GM23248 (cell line): ENCODE measurements at regions not wholly inside any gene's neighbourhood (a gene's known extent, or its start where the extent isn't known, plus 50 kb on each side); places are given as distances from the start of the nearest gene placed in this dataset.

Experiments used
- EZH2 ChIP-seq: fragments of 200-600 bp; sonication (generic); IDR thresholded peaks from 2 replicates; pipeline ENCODE4 v1.6.1; 2018; ENCODE audit warnings: antibody characterized with exemption, mild to moderate bottlenecking; ENCODE audit not compliant: insufficient read depth, poor library complexity, severe bottlenecking
- EZH2phosphoT487 ChIP-seq: fragments of 200-600 bp; sonication (generic); IDR thresholded peaks from 2 replicates; pipeline ENCODE4 v1.6.1; 2018; ENCODE audit warnings: antibody characterized with exemption, moderate library complexity, mild to moderate bottlenecking, low read depth; ENCODE audit not compliant: insufficient read depth

DNA sequence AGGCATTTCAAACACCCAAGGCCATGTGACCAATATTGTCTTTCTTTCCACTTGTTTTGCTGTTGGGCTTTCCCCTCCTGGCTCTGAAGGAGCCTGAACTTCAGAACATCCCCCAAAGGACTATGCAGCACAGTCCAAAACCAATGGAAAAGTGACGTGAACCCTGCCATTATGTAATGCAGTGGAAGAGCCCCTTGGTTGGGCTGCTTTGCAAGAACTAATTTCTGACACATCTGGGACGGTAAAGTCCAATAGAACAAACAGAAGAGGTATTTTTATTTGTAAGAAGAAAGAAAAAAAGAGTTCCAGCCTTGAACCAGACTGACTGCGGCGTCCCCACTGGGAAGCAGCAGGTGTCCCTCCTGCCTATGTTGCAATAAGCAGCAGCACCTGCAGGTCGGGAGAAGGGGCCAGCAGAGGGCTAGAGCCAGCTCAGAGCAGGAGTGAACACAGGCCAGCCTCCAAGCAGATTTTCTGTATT, 116.7 kb downstream of the CDC7 start:
- TF ChIP-seq EZH2 (no peak), EZH2phosphoT487 (no peak)
